Endothelial cell of umbilical vein (primary cell): ENCODE measurements at regions not wholly inside any gene's neighbourhood (a gene's known extent, or its start where the extent isn't known, plus 50 kb on each side); places are given as distances from the start of the nearest gene placed in this dataset.

ENCODE experiments used
- BruUV-seq: library from RNA; stranded (reverse); fragments of 400-500 nt; replicated peaks from 2 replicates; lab custom pipeline; 2021; lab: Mats Ljungman, UMichigan
- CTCF ChIA-PET: fragments of 300-600, 350-600 bp; sonication (Branson Sonifier 250); formaldehyde crosslinking; loops from one replicate; lab custom pipeline; 2021; ENCODE audit warnings: antibody characterized with exemption, inconsistent platforms; lab: Charles Lee
- POLR2A ChIA-PET: fragments of 300-600, 350-600 bp; sonication (Branson Sonifier 250); formaldehyde crosslinking; loops from one replicate; lab custom pipeline; 2021; ENCODE audit warnings: antibody characterized with exemption, inconsistent platforms; lab: Charles Lee
- DNase-seq: peaks from one replicate; pipeline ENCODE4 v3.0.0-alpha.2; 2011; ENCODE audit warnings: low read depth, low spot score
- FAIRE-seq: peaks from 2 replicates; lab custom pipeline; 2011; peaks lifted over from hg19 to GRCh38; lab: Jason Lieb, UNC
- H2AFZ ChIP-seq: 2 replicates; pipeline ENCODE4 v1.6.0; 2012; ENCODE audit warnings: low read depth, low read length, control low read depth, inconsistent platforms
- H3K27ac ChIP-seq: 2 replicates; pipeline ENCODE4 v1.5.1; 2011; ENCODE audit warnings: low read depth, mild to moderate bottlenecking, control low read depth, low read length, moderate library complexity; ENCODE audit not compliant: insufficient read depth
- H3K27me3 ChIP-seq, 2 experiments: 2 replicates each; pipeline versions ENCODE4 v1.6.0 to v1.6.1; 2011; ENCODE audit warnings: low read length in 2 of 2, mixed read lengths in 1 of 2; ENCODE audit not compliant: control insufficient read depth in 2 of 2, insufficient read depth in 2 of 2
- H3K36me3 ChIP-seq, 2 experiments: 2 replicates in 1 of 2; 3 replicates in 1 of 2; pipeline ENCODE4 v1.5.1; 2011; ENCODE audit warnings: low read length in 2 of 2, mild to moderate bottlenecking in 1 of 2, moderate library complexity in 1 of 2; ENCODE audit not compliant: control insufficient read depth in 2 of 2, insufficient read depth in 2 of 2; ENCODE audit errors: extremely low read depth in 1 of 2
- H3K4me1 ChIP-seq: 3 replicates; pipeline ENCODE4 v1.5.1; 2011; ENCODE audit warnings: mild to moderate bottlenecking, low read length; ENCODE audit not compliant: control insufficient read depth, insufficient read depth; ENCODE audit errors: extremely low read depth
- H3K4me2 ChIP-seq: 2 replicates; pipeline ENCODE4 v1.6.1; 2011; ENCODE audit warnings: low read length, control low read depth, mixed read lengths; ENCODE audit not compliant: insufficient read depth
- H3K4me3 ChIP-seq, 3 experiments: fragments of 200-600 bp in 1 of 3; sonication (generic), shearing (Covaris generic) in 1 of 3; replicated peaks in 1 of 3; 2 replicates each; pipeline ENCODE4 v1.5.1; 2011 to 2016; ENCODE audit warnings: control low read depth in 3 of 3, low read length in 3 of 3, mild to moderate bottlenecking in 2 of 3, inconsistent platforms in 1 of 3, low read depth in 1 of 3, moderate library complexity in 1 of 3; ENCODE audit not compliant: insufficient read depth in 1 of 3
- H3K79me2 ChIP-seq: 2 replicates; pipeline ENCODE4 v1.6.0; 2012; ENCODE audit warnings: low read length, inconsistent platforms; ENCODE audit not compliant: control insufficient read depth, insufficient read depth
- H3K9ac ChIP-seq: replicated peaks from 2 replicates; pipeline ENCODE3; 2011; ENCODE audit warnings: low read length, control low read depth; ENCODE audit not compliant: insufficient read depth; ENCODE audit errors: extremely low read depth
- H3K9me1 ChIP-seq: replicated peaks from 3 replicates; pipeline ENCODE4 v1.6.0; 2011; ENCODE audit warnings: mild to moderate bottlenecking, low read length; ENCODE audit not compliant: control insufficient read depth, insufficient read depth; ENCODE audit errors: extremely low read depth
- H3K9me3 ChIP-seq: replicated peaks from 2 replicates; pipeline ENCODE4 v1.5.1; 2012; ENCODE audit warnings: low read length, inconsistent platforms; ENCODE audit not compliant: control insufficient read depth, insufficient read depth
- H4K20me1 ChIP-seq: replicated peaks from 2 replicates; pipeline ENCODE3; 2011; ENCODE audit warnings: mild to moderate bottlenecking, low read length; ENCODE audit not compliant: control insufficient read depth, insufficient read depth; ENCODE audit errors: extremely low read depth
- EZH2 ChIP-seq: IDR thresholded peaks from 2 replicates; pipeline ENCODE4 v1.6.1; 2012; ENCODE audit warnings: borderline replicate concordance, low read depth, mild to moderate bottlenecking, moderate library complexity, low read length, inconsistent platforms; ENCODE audit not compliant: severe bottlenecking
- FOS ChIP-seq: IDR thresholded peaks from 2 replicates; pipeline ENCODE4 v1.6.1; 2011; ENCODE audit warnings: mild to moderate bottlenecking, low read length, moderate library complexity, borderline replicate concordance; ENCODE audit not compliant: insufficient read depth
- GATA2 ChIP-seq: IDR thresholded peaks from 2 replicates; pipeline ENCODE4 v1.7.0; 2011; ENCODE audit warnings: low read depth, mild to moderate bottlenecking, moderate library complexity, mixed read lengths, low read length; ENCODE audit not compliant: insufficient read length, insufficient read depth
- JUN ChIP-seq: IDR thresholded peaks from 2 replicates; pipeline ENCODE4 v1.6.1; 2011; ENCODE audit warnings: borderline replicate concordance, low read depth; ENCODE audit not compliant: insufficient read length, insufficient read depth
- MYC ChIP-seq: IDR thresholded peaks from one replicate; pipeline ENCODE4 v1.6.1; 2011; ENCODE audit warnings: mild to moderate bottlenecking, low read depth, low read length
- POLR2A ChIP-seq: IDR thresholded peaks from 2 replicates; pipeline ENCODE4 v1.6.1; 2012; ENCODE audit warnings: low read depth, mild to moderate bottlenecking, control low read depth, low read length
- POLR2AphosphoS5 ChIP-seq: IDR thresholded peaks from 2 replicates; pipeline ENCODE4 v1.6.1; 2012; ENCODE audit warnings: low read depth, mild to moderate bottlenecking, control low read depth, low read length, moderate library complexity; ENCODE audit not compliant: insufficient read depth
- dilution Hi-C: fragments of 300-500 bp; cut with MboI; formaldehyde crosslinking; loops from one replicate; pipeline ENCODE4 v1.15.0; 2019; ENCODE audit warnings: low sequenced_read_pairs; ENCODE audit not compliant: extremely low pct_ligation_motif_present
- intact Hi-C: fragments of 100-400 bp; cut with micrococcal nuclease; formaldehyde crosslinking; loops from one replicate; pipeline ENCODE4 v1.10.0; 2022
- TF ChIP-seq, protein P1 (sequence below), 2 donors: IDR thresholded peaks; 1 replicate in 1 of 2; 2 replicates in 1 of 2; pipeline ENCODE4 v1.5.1; 2011; ENCODE audit warnings: low read length in 2 of 2, mild to moderate bottlenecking in 2 of 2, moderate library complexity in 2 of 2, control low read depth in 1 of 2, inconsistent platforms in 1 of 2, low read depth in 1 of 2; ENCODE audit not compliant: insufficient read depth in 1 of 2; ENCODE audit errors: extremely low read depth in 1 of 2
- TF ChIP-seq, protein P2 (sequence below): IDR thresholded peaks from 2 replicates; pipeline ENCODE4 v1.6.1; 2011; ENCODE audit not compliant: insufficient read depth, insufficient read length

DNA sequence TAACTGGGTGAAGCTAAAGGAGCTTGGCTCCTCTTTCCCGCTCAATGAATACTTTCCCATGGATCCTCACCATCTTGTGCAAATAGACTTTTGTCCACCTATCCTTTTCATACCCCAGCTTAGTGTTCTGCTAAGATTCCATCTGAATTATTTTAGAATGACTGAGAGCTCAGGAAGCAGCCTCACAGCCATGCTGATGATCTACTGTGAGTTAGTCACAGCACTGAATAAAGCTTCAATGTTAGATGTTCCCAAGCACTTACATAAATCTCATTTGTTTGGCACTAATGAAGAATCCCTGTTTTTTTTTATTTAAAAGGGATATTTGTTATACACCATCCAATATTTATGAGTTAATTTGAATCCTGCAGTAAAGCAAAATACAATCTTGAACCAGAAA lies 317.6 kb upstream of the TRPC7 start:
- no TSS peak for BruUV-seq

More for the DNA sequence above, 317.6 kb upstream of the TRPC7 start:
- ChIA-PET CTCF (interaction anchor here (0.8 to 2.0 kb wide), 5 partner anchors 9 to 433 kb away, joined by 3 to 10 read pairs (median 6); no protein-coding TSS in a partner anchor), POLR2A (no interaction called here)
- TF ChIP-seq, protein P1, sequence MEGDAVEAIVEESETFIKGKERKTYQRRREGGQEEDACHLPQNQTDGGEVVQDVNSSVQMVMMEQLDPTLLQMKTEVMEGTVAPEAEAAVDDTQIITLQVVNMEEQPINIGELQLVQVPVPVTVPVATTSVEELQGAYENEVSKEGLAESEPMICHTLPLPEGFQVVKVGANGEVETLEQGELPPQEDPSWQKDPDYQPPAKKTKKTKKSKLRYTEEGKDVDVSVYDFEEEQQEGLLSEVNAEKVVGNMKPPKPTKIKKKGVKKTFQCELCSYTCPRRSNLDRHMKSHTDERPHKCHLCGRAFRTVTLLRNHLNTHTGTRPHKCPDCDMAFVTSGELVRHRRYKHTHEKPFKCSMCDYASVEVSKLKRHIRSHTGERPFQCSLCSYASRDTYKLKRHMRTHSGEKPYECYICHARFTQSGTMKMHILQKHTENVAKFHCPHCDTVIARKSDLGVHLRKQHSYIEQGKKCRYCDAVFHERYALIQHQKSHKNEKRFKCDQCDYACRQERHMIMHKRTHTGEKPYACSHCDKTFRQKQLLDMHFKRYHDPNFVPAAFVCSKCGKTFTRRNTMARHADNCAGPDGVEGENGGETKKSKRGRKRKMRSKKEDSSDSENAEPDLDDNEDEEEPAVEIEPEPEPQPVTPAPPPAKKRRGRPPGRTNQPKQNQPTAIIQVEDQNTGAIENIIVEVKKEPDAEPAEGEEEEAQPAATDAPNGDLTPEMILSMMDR (IDR thresholded peaks at IDR 0.05; ENCODE audit: extremely low read depth in 1 of 2, insufficient read depth in 1 of 2, low read depth in 1 of 2, low read length in 2 of 2): no peak
- TF ChIP-seq GATA2 (no peak), FOS (no peak), MYC (no peak), POLR2AphosphoS5 (no peak), EZH2 (no peak), POLR2A (no peak), JUN (no peak)
- TF ChIP-seq, protein P2, sequence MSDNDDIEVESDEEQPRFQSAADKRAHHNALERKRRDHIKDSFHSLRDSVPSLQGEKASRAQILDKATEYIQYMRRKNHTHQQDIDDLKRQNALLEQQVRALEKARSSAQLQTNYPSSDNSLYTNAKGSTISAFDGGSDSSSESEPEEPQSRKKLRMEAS: no peak
- H3K27me3 ChIP-seq: no peaks in the 10 kb centered on the region
- DNase-seq (no peak), FAIRE-seq (no peak)
- H3K36me3 ChIP-seq: no peaks in the 10 kb centered on the region
- peaks cover 3% of the 10 kb centered on the region for H3K4me1 ChIP-seq
- H3K27ac ChIP-seq: no peak overlapping the region
- H3K9me1 ChIP-seq: no peaks in the 10 kb centered on the region
- H3K79me2 ChIP-seq: no peaks in the 10 kb centered on the region
- no peaks in the 10 kb centered on the region for H4K20me1 ChIP-seq
- H3K9ac ChIP-seq: no peak overlapping the region
- H3K9me3 ChIP-seq: no peaks in the 10 kb centered on the region
- intact Hi-C loops: no loop called here
- H3K4me2 ChIP-seq: no peak overlapping the region
- H3K4me3 ChIP-seq: no peak overlapping the region
- peak overlapping the region; percentile 59 for H2AFZ ChIP-seq
- dilution Hi-C loops: no loop called here
